Coronary artery (tissue), 2 donors: ENCODE measurements at regions not wholly inside any gene's neighbourhood (a gene's known extent, or its start where the extent isn't known, plus 50 kb on each side); places are given as distances from the start of the nearest gene placed in this dataset.

Experiments
- DNase-seq: peaks from one replicate; pipeline ENCODE4 v3.0.0-alpha.2; 2017; ENCODE audit warnings: low spot score
- H3K27ac ChIP-seq, 2 donors: fragments of 200-600 bp; sonication (generic); one replicate each; pipeline ENCODE4 v1.5.1; 2016 to 2019
- H3K4me3 ChIP-seq: fragments of 200-600 bp; sonication (generic); 2 replicates; pipeline ENCODE4 v1.5.1; 2016; ENCODE audit warnings: mild to moderate bottlenecking, moderate library complexity
- TF ChIP-seq, protein P1 (sequence below): fragments of 200-600 bp; sonication (generic); IDR thresholded peaks from one replicate; pipeline ENCODE4 v1.5.1; 2019; ENCODE audit warnings: antibody characterized with exemption

DNA sequence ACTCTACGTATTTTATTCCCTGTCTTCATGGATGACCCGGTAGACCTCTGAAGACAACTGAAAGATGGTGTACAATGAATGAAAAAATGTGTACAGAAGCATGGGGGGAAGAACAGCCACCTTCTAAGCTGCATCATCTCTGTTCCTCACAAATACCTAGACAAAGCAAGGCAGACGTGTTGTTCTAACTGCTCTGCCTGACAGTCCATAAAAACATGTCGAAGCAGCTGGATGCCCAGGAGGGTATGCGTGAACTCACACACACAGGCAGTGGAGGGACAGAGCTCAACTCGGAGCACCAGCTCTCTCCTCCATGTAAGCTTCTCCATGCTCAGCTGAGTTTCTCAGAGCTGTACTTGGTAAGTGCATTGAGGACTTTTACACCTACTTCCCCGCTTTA lies 327.4 kb downstream of the CTTN start:
- no peak for DNase-seq
- H3K27ac ChIP-seq = no peak overlapping the region
- TF ChIP-seq, protein P1, sequence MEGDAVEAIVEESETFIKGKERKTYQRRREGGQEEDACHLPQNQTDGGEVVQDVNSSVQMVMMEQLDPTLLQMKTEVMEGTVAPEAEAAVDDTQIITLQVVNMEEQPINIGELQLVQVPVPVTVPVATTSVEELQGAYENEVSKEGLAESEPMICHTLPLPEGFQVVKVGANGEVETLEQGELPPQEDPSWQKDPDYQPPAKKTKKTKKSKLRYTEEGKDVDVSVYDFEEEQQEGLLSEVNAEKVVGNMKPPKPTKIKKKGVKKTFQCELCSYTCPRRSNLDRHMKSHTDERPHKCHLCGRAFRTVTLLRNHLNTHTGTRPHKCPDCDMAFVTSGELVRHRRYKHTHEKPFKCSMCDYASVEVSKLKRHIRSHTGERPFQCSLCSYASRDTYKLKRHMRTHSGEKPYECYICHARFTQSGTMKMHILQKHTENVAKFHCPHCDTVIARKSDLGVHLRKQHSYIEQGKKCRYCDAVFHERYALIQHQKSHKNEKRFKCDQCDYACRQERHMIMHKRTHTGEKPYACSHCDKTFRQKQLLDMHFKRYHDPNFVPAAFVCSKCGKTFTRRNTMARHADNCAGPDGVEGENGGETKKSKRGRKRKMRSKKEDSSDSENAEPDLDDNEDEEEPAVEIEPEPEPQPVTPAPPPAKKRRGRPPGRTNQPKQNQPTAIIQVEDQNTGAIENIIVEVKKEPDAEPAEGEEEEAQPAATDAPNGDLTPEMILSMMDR = no peak
- H3K4me3 ChIP-seq = no peak overlapping the region

DNA sequence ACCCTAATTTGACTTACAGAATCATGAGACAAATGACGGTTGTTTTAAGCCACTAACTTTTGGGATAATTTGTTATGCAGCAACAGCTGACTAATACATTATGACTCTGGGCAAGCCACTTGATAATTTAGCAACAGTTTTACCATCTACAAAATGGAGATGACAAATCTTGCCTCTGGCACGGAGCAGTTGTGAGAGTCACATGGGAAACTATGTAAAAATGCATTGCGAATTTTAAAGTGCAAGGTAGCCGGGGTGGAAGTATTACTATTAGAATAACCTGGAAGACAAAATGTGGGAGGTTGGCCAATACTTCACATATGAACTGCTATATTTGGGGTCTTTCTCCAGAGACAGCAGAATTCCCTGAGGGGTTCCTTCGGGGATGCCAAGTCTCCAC lies 328.7 kb downstream of the CTTN start:
- TF ChIP-seq, protein P1 = no peak
- no peak for DNase-seq
- Histone ChIP-seq H3K27ac (no peak overlapping the region), H3K4me3 (no peak overlapping the region)

DNA sequence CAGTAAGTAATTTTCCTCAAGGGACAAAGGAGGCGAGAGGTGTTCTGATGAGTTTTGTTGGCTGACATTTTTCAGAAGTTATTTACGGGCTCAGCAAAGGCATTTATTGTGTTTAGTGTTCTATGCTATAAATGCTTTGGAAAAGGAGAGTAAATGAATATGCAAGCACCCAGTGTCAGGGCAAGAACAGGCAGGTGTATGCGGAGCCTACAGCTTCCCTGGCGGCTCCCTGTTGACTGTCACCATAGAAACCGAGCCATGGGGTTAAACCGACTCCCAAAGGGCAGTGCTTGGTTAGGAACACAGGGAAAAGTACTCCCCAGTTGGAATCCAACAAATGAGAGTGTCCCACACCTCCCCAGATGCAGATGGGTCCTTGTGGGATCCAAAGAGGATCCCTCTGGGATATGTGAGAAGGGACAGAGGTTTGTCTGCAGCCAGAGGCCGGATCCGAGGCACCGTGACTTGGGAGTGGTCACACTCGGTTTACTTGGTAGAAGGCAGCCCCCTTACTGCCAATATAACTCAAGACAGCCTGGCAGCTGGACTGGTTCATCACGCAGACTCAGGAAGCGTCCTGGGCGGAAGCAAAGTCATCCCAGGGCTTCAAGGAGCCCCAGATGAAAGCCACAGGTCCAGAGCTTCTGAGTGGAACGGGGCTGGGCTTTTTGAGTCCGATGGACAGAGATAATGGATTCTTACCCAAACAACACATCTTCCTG lies 329.7 kb downstream of the CTTN start:
- no peak for DNase-seq
- TF ChIP-seq, protein P1 = no peak
- no peak overlapping the region for H3K4me3 ChIP-seq
- H3K27ac ChIP-seq = no peak overlapping the region

DNA sequence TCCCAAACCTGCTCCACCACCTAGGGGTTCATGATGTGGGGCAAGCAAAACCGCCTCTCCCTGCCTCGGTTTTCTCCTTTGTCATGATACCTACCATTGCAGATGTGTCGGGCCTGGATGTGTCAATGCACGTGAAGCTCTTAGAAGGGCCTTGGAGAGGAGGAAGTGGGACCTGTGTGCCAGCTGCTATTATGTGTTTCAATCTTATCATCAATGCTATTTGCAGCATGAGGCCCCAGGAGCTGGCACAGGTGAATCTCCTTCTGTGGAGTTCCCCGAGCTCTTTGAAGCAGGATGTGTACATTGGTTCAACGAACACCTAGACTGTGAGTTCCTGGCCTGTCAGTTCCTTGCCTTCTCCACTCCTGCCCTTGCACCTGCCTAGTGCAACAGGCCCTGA lies 331.6 kb downstream of the CTTN start:
- Histone ChIP-seq H3K27ac (no peak overlapping the region), H3K4me3 (no peak overlapping the region)
- DNase-seq = no peak
- TF ChIP-seq, protein P1 = no peak

DNA sequence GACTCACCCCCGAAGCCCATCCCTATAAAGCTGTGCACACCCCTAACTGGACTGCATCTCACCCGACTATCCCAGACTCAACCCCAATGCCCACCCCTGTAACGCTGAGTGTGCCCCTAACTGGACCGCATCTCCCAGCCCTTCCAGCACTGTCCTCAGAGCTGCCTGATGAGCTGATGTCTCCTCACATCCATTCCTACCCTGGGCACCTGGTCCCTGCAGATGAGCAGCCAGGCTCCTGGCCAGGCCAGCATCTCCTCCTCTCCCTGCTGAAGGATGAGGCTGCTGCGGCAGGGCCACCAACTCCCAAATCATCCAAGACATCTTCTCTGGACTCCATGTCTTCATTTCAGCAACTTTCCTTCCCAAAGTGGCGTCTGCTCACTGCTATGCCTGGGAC lies 332.1 kb downstream of the CTTN start:
- no peak overlapping the region for H3K27ac ChIP-seq
- TF ChIP-seq, protein P1 = no peak
- DNase-seq = no peak
- H3K4me3 ChIP-seq = no peak overlapping the region

DNA sequence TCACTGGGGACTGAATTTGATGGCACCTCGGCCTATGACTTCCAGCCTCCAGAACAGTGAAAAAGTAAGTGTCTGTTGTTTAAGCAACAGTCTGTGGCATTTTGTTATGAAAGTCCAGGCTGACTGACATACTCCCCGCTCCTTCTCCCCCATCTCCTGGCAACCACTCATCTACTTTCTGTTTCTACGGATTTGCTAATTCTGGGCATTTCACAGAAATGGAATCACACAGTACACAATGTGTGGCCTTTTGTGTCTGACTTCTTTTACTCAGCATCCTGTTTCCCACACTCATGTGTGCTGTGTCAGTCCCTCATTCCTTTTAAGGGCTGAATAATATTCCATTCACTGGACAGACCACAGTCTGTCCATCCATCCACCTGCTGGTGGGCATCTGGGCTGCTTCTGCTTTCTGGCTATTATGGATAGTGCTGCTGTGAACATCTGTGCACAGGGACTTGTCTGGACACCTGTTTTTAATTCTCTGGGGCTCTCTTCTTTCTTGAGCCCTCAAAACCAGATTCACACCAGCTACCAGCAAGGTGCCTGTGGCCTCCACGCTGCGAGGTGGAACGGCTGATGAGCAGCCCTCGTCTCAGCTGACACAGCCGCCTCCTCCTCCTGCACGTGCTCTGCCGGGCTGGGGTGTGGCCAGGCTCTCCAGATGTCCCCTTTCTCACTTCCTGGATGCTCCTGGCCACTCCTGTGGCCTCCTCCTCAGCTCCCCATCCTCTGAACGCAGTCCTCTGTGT lies 333.1 kb downstream of the CTTN start:
- Histone ChIP-seq H3K27ac (no peak overlapping the region), H3K4me3 (no peak overlapping the region)
- DNase-seq = no peak
- TF ChIP-seq, protein P1 = no peak
